ENCODE measurements at regions not wholly inside any gene's neighbourhood (a gene's known extent, or its start where the extent isn't known, plus 50 kb on each side); places are given as distances from the start of the nearest gene placed in this dataset.

DNA sequence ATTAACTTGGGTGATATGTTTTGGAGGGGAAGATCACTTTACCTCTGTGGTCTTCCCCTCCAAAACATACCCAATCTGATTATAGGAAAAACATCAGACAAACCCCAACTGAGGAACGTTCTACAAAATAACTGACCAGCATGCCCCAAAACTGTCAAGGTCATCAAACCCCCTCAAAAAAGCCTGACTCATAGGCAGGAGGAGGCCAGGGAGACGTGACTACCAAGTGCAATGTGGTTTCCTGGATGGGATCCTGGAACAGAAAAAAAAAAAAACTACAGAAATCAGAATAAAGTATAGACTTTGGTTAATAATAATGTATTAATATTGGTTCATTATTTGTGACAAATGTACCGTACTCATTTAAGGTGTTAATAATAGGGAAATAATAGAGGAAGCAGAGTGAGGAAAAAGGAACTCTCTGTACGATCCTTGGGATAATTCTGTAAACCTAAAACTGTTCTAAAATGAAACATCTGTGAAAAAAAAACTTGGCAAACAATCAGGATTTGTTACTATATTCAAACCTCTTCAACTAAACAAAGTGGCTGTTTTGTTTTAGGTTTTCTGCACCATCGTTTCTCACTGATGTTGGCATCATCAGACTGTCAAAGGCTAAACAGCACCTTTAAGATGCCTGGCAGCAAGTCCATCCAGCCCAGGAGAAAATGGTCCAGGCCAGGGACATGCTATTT is 266.7 kb upstream of the SDK2 start:
- H3K79me2 ChIP-seq (ENCODE audit: insufficient read depth, low read length), result no peaks in the 10 kb centered on the region
- no TSS peak for BruUV-seq (replicated peaks)
- ChIA-PET POLR2A (no interaction called here), RAD21 (ENCODE audit: low non-redundant PET in 1 of 2, low total read pairs in 2 of 2, uncharacterized antibody in 2 of 2, unreplicated experiment in 2 of 2) (no interaction called here), CTCF (no interaction called here)
- H3K4me3 ChIP-seq (replicated peaks in 1 of 2; ENCODE audit: low read depth in 1 of 2, low read length in 2 of 2), result no peak overlapping the region
- H2AFZ ChIP-seq (ENCODE audit: low read depth, low read length, poor library complexity, severe bottlenecking), result no peak overlapping the region
- no peaks in the 10 kb centered on the region for H3K9me3 ChIP-seq (ENCODE audit: control insufficient read depth in 1 of 2, insufficient read depth in 1 of 2, low read depth in 1 of 2, low read length in 2 of 2)
- no peak overlapping the region for H3K4me2 ChIP-seq (ENCODE audit: low read length)
- ATAC-seq (no peak), DNase-seq (ENCODE audit: low read depth, low spot score) (no peak)
- H4K20me1 ChIP-seq (ENCODE audit: insufficient read depth), result no peaks in the 10 kb centered on the region
- H3K9me2 ChIP-seq (ENCODE audit: insufficient read depth), result no peaks in the 10 kb centered on the region
- H3K9ac ChIP-seq (ENCODE audit: low read length), result no peak overlapping the region
- TF ChIP-seq EGR1 (IDR thresholded peaks at IDR 0.05; ENCODE audit: low read depth) (no peak), EZH2phosphoT487 (IDR thresholded peaks at IDR 0.05; ENCODE audit: borderline replicate concordance) (no peak), ZFX (IDR thresholded peaks at IDR 0.05) (no peak)
- peaks cover 61% of the 10 kb centered on the region for H3K27me3 ChIP-seq (ENCODE audit: insufficient read depth, low read length)
- no peaks in the 10 kb centered on the region for H3K36me3 ChIP-seq (ENCODE audit: control insufficient read depth in 1 of 2, insufficient read depth in 2 of 2, low read length in 2 of 2)
- no peak overlapping the region for H3K27ac ChIP-seq (ENCODE audit: low read depth, low read length)
- no peaks in the 10 kb centered on the region for H3K4me1 ChIP-seq (ENCODE audit: control insufficient read depth in 1 of 2, insufficient read depth in 2 of 2, low read length in 2 of 2)
- intact Hi-C loops (cut with micrococcal nuclease), result no loop called here

GRCh38 chr17:73911726-73912372 is 267.6 kb upstream of the SDK2 start:
- TF ChIP-seq SRF (IDR thresholded peaks at IDR 0.05; ENCODE audit: low read depth) (no peak), ELF1 (IDR thresholded peaks at IDR 0.05; ENCODE audit: borderline replicate concordance, low read depth) (no peak), MAX (IDR thresholded peaks at IDR 0.05) (no peak), YY1 (IDR thresholded peaks at IDR 0.05; ENCODE audit: extremely low read depth, insufficient replicate concordance, low read depth, low read length) (no peak), CEBPB (IDR thresholded peaks at IDR 0.05; ENCODE audit: low read depth) (no peak), ZNF274 (IDR thresholded peaks at IDR 0.05; ENCODE audit: low read depth, low read length) (no peak), ZBTB33 (IDR thresholded peaks at IDR 0.05; ENCODE audit: extremely low read depth, insufficient replicate concordance, low read length) (no peak), POLR2AphosphoS5 (IDR thresholded peaks at IDR 0.05; ENCODE audit: low read depth, low read length) (no peak), EZH2phosphoT487 (IDR thresholded peaks at IDR 0.05; ENCODE audit: borderline replicate concordance) (no peak), POLR2A (IDR thresholded peaks at IDR 0.05; ENCODE audit: borderline replicate concordance, extremely low read depth, insufficient read depth, insufficient read length) (no peak), EGR1 (IDR thresholded peaks at IDR 0.05; ENCODE audit: low read depth) (no peak)
- Histone ChIP-seq H3K79me2 (ENCODE audit: insufficient read depth, low read length) (no peaks in the 10 kb centered on the region), H3K9me3 (ENCODE audit: control insufficient read depth in 1 of 2, insufficient read depth in 1 of 2, low read depth in 1 of 2, low read length in 2 of 2) (no peaks in the 10 kb centered on the region), H3K9me2 (ENCODE audit: insufficient read depth) (no peaks in the 10 kb centered on the region), H3K27me3 (ENCODE audit: insufficient read depth, low read length) (peaks cover 55% of the 10 kb centered on the region), H3K4me3 (replicated peaks in 1 of 2; ENCODE audit: low read depth in 1 of 2, low read length in 2 of 2) (no peak overlapping the region), H3K9ac (ENCODE audit: low read length) (no peak overlapping the region), H3K4me2 (ENCODE audit: low read length) (no peak overlapping the region), H3K36me3 (ENCODE audit: control insufficient read depth in 1 of 2, insufficient read depth in 2 of 2, low read length in 2 of 2) (no peaks in the 10 kb centered on the region), H3K4me1 (ENCODE audit: control insufficient read depth in 1 of 2, insufficient read depth in 2 of 2, low read length in 2 of 2) (no peaks in the 10 kb centered on the region), H2AFZ (ENCODE audit: low read depth, low read length, poor library complexity, severe bottlenecking) (no peak overlapping the region), H4K20me1 (ENCODE audit: insufficient read depth) (no peaks in the 10 kb centered on the region), H3K27ac (ENCODE audit: low read depth, low read length) (no peak overlapping the region)
- intact Hi-C loops (cut with micrococcal nuclease), result no loop called here
- RAD21 ChIA-PET (ENCODE audit: low non-redundant PET in 1 of 2, low total read pairs in 2 of 2, uncharacterized antibody in 2 of 2, unreplicated experiment in 2 of 2), result interaction anchor here in 1 of 2 experiments (0.6 kb wide), 1 partner anchor 1829 kb away, joined by 3 read pairs; no protein-coding TSS in a partner anchor
- ATAC-seq, result no peak
- DNase-seq (ENCODE audit: low read depth, low spot score), result no peak
- no TSS peak for BruUV-seq (replicated peaks)
- POLR2A ChIA-PET, result no interaction called here
- CTCF ChIA-PET, result no interaction called here

All from HCT116 (cell line).